ENCODE measurements at regions not wholly inside any gene's neighbourhood (a gene's known extent, or its start where the extent isn't known, plus 50 kb on each side); places are given as distances from the start of the nearest gene placed in this dataset.

- TF ChIP-seq, protein P1, sequence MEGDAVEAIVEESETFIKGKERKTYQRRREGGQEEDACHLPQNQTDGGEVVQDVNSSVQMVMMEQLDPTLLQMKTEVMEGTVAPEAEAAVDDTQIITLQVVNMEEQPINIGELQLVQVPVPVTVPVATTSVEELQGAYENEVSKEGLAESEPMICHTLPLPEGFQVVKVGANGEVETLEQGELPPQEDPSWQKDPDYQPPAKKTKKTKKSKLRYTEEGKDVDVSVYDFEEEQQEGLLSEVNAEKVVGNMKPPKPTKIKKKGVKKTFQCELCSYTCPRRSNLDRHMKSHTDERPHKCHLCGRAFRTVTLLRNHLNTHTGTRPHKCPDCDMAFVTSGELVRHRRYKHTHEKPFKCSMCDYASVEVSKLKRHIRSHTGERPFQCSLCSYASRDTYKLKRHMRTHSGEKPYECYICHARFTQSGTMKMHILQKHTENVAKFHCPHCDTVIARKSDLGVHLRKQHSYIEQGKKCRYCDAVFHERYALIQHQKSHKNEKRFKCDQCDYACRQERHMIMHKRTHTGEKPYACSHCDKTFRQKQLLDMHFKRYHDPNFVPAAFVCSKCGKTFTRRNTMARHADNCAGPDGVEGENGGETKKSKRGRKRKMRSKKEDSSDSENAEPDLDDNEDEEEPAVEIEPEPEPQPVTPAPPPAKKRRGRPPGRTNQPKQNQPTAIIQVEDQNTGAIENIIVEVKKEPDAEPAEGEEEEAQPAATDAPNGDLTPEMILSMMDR (IDR thresholded peaks at IDR 0.05; ENCODE audit: low read depth, low read length, poor library complexity, severe bottlenecking), result no peak
- TF ChIP-seq EZH2phosphoT487 (IDR thresholded peaks at IDR 0.05; ENCODE audit: borderline replicate concordance, low read length), result no peak
Measured at GRCh38 chr13:84080748-84081530, 198.7 kb upstream of the SLITRK1 start.

All from DOHH2 (cell line).